PC-9 (cell line): ENCODE measurements at regions not wholly inside any gene's neighbourhood (a gene's known extent, or its start where the extent isn't known, plus 50 kb on each side); places are given as distances from the start of the nearest gene placed in this dataset.

Experiments used
- EZH2 ChIP-seq: fragments of 200-600 bp; sonication (generic); IDR thresholded peaks from 2 replicates; pipeline ENCODE4 v1.8.0; 2017; ENCODE audit warnings: antibody characterized with exemption, low read depth
- TF ChIP-seq, protein P1 (sequence below): fragments of 200-600 bp; sonication (generic); conservative IDR thresholded peaks from 2 replicates; pipeline ENCODE4 v1.6.1; 2017; ENCODE audit warnings: mixed run types, antibody characterized with exemption, mild to moderate bottlenecking, moderate library complexity

DNA sequence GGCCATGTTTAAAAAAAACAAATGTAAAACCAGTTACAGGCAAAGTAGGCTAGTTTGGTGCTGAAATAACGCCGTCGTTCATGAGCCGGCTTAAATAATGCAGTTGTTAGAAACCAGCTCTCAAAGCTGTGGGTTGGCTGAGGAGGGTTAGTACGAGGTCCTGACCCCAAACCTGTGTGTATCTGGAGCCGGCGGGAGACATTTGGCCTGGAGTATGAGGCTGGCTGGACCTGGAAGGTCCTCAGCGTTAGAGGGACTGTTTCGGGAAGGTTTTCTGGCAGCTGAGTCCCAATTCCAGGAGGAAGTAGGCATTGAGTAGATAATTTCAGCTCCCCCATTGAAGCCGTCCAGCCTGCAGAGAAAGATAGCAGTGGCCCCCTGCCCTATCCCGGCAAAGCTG is 73.4 kb upstream of the PPP2R3B start:
- TF ChIP-seq, protein P1, sequence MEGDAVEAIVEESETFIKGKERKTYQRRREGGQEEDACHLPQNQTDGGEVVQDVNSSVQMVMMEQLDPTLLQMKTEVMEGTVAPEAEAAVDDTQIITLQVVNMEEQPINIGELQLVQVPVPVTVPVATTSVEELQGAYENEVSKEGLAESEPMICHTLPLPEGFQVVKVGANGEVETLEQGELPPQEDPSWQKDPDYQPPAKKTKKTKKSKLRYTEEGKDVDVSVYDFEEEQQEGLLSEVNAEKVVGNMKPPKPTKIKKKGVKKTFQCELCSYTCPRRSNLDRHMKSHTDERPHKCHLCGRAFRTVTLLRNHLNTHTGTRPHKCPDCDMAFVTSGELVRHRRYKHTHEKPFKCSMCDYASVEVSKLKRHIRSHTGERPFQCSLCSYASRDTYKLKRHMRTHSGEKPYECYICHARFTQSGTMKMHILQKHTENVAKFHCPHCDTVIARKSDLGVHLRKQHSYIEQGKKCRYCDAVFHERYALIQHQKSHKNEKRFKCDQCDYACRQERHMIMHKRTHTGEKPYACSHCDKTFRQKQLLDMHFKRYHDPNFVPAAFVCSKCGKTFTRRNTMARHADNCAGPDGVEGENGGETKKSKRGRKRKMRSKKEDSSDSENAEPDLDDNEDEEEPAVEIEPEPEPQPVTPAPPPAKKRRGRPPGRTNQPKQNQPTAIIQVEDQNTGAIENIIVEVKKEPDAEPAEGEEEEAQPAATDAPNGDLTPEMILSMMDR = no peak
- TF ChIP-seq EZH2 = no peak
